Activated B cell treated with CpG ODN at 0.5 μM for 24 hours (primary cell): ENCODE measurements at regions not wholly inside any gene's neighbourhood (a gene's known extent, or its start where the extent isn't known, plus 50 kb on each side); places are given as distances from the start of the nearest gene placed in this dataset.

Experiments used
- ATAC-seq: fragments of 200-7000 bp; cut with Tn5 transposase; one replicate; pipeline ENCODE4 v1.10.0; 2021; ENCODE audit warnings: low read depth, mild to moderate bottlenecking, moderate library complexity
- CTCF ChIA-PET: fragments of 350-600 bp; sonication (Branson Sonifier 250); formaldehyde crosslinking; loops from one replicate; lab custom pipeline; 2021; ENCODE audit warnings: antibody characterized with exemption; lab: Charles Lee
- POLR2A ChIA-PET: fragments of 350-600 bp; sonication (Branson Sonifier 250); formaldehyde crosslinking; loops from one replicate; lab custom pipeline; 2021; ENCODE audit warnings: antibody characterized with exemption; lab: Charles Lee
- DNase-seq: peaks from one replicate; pipeline ENCODE4 v3.0.0; 2022
- H3K27ac Mint-ChIP-seq: one replicate; pipeline ENCODE4 v1.8.0; 2020; ENCODE audit warnings: mixed read lengths
- H3K27me3 Mint-ChIP-seq: one replicate; pipeline ENCODE4 v1.8.0; 2021; ENCODE audit warnings: mixed read lengths
- H3K36me3 Mint-ChIP-seq: one replicate; pipeline ENCODE4 v1.8.0; 2021; ENCODE audit warnings: low read depth, mixed read lengths
- H3K4me1 Mint-ChIP-seq: one replicate; pipeline ENCODE4 v1.8.0; 2021; ENCODE audit warnings: mixed read lengths
- H3K4me3 Mint-ChIP-seq: one replicate; pipeline ENCODE4 v1.8.0; 2020; ENCODE audit warnings: mild to moderate bottlenecking, mixed read lengths
- H3K9me3 Mint-ChIP-seq: one replicate; pipeline ENCODE4 v1.8.0; 2020; ENCODE audit warnings: mixed read lengths
- intact Hi-C: fragments of 100-400 bp; cut with micrococcal nuclease; formaldehyde crosslinking; loops from one replicate; pipeline ENCODE4 v1.15.1; 2024
- TF ChIP-seq, protein P1 (sequence below): fragments of 200-600 bp; IDR thresholded peaks from one replicate; pipeline ENCODE4 v1.8.0; 2022; ENCODE audit warnings: antibody characterized with exemption, mild to moderate bottlenecking

DNA sequence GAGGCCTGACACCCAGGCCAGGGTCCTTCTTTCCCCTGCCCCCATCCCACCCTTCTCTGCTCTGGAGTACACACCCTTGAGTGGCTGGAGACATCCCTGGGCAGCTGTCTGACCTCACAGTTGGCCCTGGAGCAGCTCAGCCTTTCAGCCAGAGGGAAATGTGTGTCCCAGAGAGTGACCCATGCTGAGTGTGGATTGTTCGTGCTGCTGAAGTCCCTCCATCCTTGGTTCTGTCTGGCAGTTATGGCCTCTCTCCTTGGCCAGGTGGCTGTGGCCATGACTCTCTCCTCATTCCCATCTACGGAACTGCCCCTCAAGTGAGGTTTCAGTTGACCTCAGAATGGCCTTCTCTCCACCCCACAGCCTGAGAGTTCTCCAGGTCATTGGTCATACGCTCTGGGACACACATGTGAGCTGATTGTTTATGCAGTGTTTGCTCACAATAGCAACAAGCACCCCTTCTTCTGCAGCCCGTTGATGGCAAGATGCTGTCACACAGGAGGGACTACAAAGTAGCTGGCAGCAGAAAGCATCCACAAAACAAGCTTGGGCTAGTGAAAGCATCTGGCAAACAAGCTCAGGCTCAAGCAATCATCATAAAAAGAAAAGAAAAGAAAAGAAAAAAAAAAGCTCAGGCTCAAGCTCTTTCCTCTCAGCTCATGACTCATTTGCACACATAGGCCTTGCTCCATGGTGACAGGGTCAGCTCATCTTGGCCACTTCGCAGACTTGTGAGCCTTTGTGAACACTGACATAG lies 55.3 kb upstream of the ITGA11 start:
- ChIA-PET POLR2A (no interaction called here), CTCF (no interaction called here)
- ATAC-seq: no peak
- Mint-ChIP-seq H3K27ac (no peak overlapping the region), H3K9me3 (no peaks in the 10 kb centered on the region), H3K27me3 (peaks cover 26% of the 10 kb centered on the region), H3K4me1 (no peaks in the 10 kb centered on the region), H3K4me3 (no peak overlapping the region), H3K36me3 (no peaks in the 10 kb centered on the region)
- TF ChIP-seq, protein P1, sequence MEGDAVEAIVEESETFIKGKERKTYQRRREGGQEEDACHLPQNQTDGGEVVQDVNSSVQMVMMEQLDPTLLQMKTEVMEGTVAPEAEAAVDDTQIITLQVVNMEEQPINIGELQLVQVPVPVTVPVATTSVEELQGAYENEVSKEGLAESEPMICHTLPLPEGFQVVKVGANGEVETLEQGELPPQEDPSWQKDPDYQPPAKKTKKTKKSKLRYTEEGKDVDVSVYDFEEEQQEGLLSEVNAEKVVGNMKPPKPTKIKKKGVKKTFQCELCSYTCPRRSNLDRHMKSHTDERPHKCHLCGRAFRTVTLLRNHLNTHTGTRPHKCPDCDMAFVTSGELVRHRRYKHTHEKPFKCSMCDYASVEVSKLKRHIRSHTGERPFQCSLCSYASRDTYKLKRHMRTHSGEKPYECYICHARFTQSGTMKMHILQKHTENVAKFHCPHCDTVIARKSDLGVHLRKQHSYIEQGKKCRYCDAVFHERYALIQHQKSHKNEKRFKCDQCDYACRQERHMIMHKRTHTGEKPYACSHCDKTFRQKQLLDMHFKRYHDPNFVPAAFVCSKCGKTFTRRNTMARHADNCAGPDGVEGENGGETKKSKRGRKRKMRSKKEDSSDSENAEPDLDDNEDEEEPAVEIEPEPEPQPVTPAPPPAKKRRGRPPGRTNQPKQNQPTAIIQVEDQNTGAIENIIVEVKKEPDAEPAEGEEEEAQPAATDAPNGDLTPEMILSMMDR: no peak
- intact Hi-C loops: no loop called here
- DNase-seq: no peak

- Mint-ChIP-seq H3K9me3 (no peaks in the 10 kb centered on the region), H3K27ac (no peak overlapping the region), H3K4me1 (no peaks in the 10 kb centered on the region), H3K4me3 (no peak overlapping the region), H3K27me3 (peaks cover 24% of the 10 kb centered on the region), H3K36me3 (no peaks in the 10 kb centered on the region)
- TF ChIP-seq, protein P1: no peak
- intact Hi-C loops: no loop called here
- no peak for ATAC-seq
- no peak for DNase-seq
- ChIA-PET POLR2A (no interaction called here), CTCF (no interaction called here)
Measured at GRCh38 chr15:68488290-68488689, 56.3 kb upstream of the ITGA11 start.

- intact Hi-C loops: no loop called here
- Mint-ChIP-seq H3K36me3 (no peaks in the 10 kb centered on the region), H3K4me1 (no peaks in the 10 kb centered on the region), H3K9me3 (no peaks in the 10 kb centered on the region), H3K27me3 (peaks cover 24% of the 10 kb centered on the region), H3K27ac (no peak overlapping the region), H3K4me3 (no peak overlapping the region)
- ATAC-seq: no peak
- no peak for DNase-seq
- TF ChIP-seq, protein P1: no peak
- ChIA-PET POLR2A (no interaction called here), CTCF (no interaction called here)
Measured at GRCh38 chr15:68488966-68489365, 57.0 kb upstream of the ITGA11 start.

DNA sequence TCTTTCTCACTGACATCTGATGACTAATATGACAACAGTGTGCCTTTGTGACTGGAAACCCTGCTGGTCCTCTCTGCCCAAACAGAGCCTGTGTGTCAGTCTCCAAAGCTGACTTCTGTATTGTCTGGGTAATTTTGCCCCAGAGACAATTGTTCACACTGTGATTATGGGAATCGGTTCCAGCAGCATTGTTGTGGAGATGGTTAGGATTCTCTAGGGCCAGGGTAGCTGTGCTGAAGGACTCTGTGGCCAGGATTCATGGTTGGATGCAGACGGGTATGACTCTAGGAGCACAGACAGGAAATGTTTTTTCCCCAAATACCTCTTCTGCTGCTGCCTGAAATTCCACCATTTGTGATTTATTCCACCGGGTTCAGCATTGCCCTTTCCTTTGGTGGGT lies 57.5 kb upstream of the ITGA11 start:
- Mint-ChIP-seq H3K27ac (no peak overlapping the region), H3K27me3 (peaks cover 25% of the 10 kb centered on the region), H3K4me1 (no peaks in the 10 kb centered on the region), H3K36me3 (no peaks in the 10 kb centered on the region), H3K9me3 (no peaks in the 10 kb centered on the region), H3K4me3 (no peak overlapping the region)
- ChIA-PET CTCF (no interaction called here), POLR2A (no interaction called here)
- ATAC-seq (no peak), DNase-seq (no peak)
- TF ChIP-seq, protein P1: no peak
- intact Hi-C loops: no loop called here

DNA sequence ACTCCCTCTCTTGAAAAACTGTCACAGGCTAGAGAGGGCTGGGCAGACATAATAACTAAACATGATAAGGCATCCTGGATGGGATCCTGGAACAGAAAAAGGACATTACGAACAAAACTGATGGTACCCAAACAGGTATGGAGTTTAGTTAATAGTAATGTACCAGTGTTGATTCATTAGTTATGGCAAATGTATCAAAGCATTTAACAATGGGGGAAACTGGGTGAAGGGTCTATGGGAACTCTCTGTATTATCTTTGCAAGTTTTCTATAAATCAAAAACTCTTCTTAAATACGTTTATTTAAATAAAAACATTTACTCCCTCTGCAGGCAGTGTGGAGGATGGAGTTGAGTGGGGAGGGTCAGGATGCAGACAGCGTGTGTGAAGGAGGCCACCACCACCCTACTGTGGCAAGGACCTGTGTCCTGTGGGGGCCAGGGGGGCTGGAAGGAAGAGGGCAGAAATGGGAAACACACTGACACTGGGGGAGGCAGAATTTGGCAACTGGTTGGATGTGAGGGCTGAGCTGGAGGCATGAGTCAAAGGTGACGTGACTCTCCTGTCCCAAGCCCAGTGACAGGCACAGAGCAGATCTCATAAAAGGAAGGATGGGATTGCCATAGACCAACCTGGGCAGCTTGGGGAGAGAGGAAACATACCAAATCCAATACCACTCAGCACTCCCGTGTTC lies 59.6 kb upstream of the ITGA11 start:
- intact Hi-C loops: no loop called here
- Mint-ChIP-seq H3K4me3 (no peak overlapping the region), H3K4me1 (no peaks in the 10 kb centered on the region), H3K36me3 (no peaks in the 10 kb centered on the region), H3K9me3 (no peaks in the 10 kb centered on the region), H3K27me3 (peaks cover 22% of the 10 kb centered on the region), H3K27ac (no peak overlapping the region)
- TF ChIP-seq, protein P1: no peak
- DNase-seq (no peak), ATAC-seq (no peak)
- ChIA-PET CTCF (no interaction called here), POLR2A (no interaction called here)
